HG03066 (cell line): ENCODE measurements at regions not wholly inside any gene's neighbourhood (a gene's known extent, or its start where the extent isn't known, plus 50 kb on each side); places are given as distances from the start of the nearest gene placed in this dataset.

Source experiments
- ATAC-seq: cut with Tn5 transposase; IDR thresholded peaks from one replicate; pipeline ENCODE4 v1.9.1; 2021; ENCODE audit warnings: low read depth; ENCODE audit not compliant: unreplicated experiment

- no peak for ATAC-seq
Measured at GRCh38 chr17:34178092-34178491, 77.0 kb upstream of the CCL2 start.

GRCh38 chr17:34182036-34182803 is 72.9 kb upstream of the CCL2 start:
- no peak for ATAC-seq

- ATAC-seq: no peak
Measured at GRCh38 chr17:34195987-34196386, 59.1 kb upstream of the CCL2 start.

GRCh38 chr17:34198519-34198918 is 56.6 kb upstream of the CCL2 start:
- no peak for ATAC-seq

- no peak for ATAC-seq
Measured at GRCh38 chr17:34199454-34199853, 55.6 kb upstream of the CCL2 start.

- no peak for ATAC-seq
Measured at GRCh38 chr17:34199932-34200534, 55.1 kb upstream of the CCL2 start.

GRCh38 chr17:34201225-34201624 is 53.9 kb upstream of the CCL2 start:
- no peak for ATAC-seq

GRCh38 chr17:34201767-34202166 is 53.3 kb upstream of the CCL2 start:
- ATAC-seq: no peak

- ATAC-seq: no peak
Measured at GRCh38 chr17:34203018-34203638, 52.0 kb upstream of the CCL2 start.

GRCh38 chr17:34204402-34204801 is 50.7 kb upstream of the CCL2 start:
- ATAC-seq: no peak
